Spleen (tissue), 7 donors: ENCODE measurements at regions not wholly inside any gene's neighbourhood (a gene's known extent, or its start where the extent isn't known, plus 50 kb on each side); places are given as distances from the start of the nearest gene placed in this dataset.

Source experiments
- CTCF ChIP-seq, 11 experiments: fragments of 200-600 bp in 7 of 11; fragments of 450-650 bp in 4 of 11; sonication (generic) in 4 of 11; IDR thresholded peaks in 8 of 11; conservative IDR thresholded peaks in 3 of 11; 1 replicate in 7 of 11; 2 replicates in 4 of 11; pipeline versions ENCODE4 v1.4.0 to v1.8.0; 2016 to 2021; ENCODE audit warnings: antibody characterized with exemption in 11 of 11, inconsistent platforms in 4 of 11, mild to moderate bottlenecking in 1 of 11
- POLR2A ChIP-seq, 3 donors: fragments of 450-650 bp; IDR thresholded peaks; one replicate each; pipeline ENCODE4 v1.5.1; 2017; ENCODE audit warnings: antibody characterized with exemption in 3 of 3, mild to moderate bottlenecking in 1 of 3
- POLR2AphosphoS5 ChIP-seq, 3 donors: sonication (generic); formaldehyde crosslinking; IDR thresholded peaks; one replicate each; pipeline ENCODE4 v1.5.1; 2017; ENCODE audit warnings: antibody characterized with exemption in 3 of 3
- donor health status: DM: no; HTN: no; CAD: no; lungs with moderate emphysema.
- donor health status: DM: no; HTN: no; CAD: no.
- donor health status: DM: no; HTN: no; CAD: no.

GRCh38 chr4:119765469-119765868, 136.9 kb upstream of the PDE5A start:
- no peak for TF ChIP-seq CTCF (IDR thresholded peaks at IDR 0.05 in 8 of 11, conservative IDR thresholded peaks at IDR 0.05 in 3 of 11)
- TF ChIP-seq POLR2A (IDR thresholded peaks at IDR 0.05), result no peak
- no peak for TF ChIP-seq POLR2AphosphoS5 (IDR thresholded peaks at IDR 0.05)
